Occipital lobe (tissue), 1 donor: ENCODE measurements at regions not wholly inside any gene's neighbourhood (a gene's known extent, or its start where the extent isn't known, plus 50 kb on each side); places are given as distances from the start of the nearest gene placed in this dataset.

Experiments used
- DNase-seq: peaks from one replicate; lab custom pipeline; 2025; lab: John Stamatoyannopoulos, UW

- no peak for DNase-seq
Measured at GRCh38 chr1:208298593-208299269, 54.5 kb upstream of the PLXNA2 start.

DNA sequence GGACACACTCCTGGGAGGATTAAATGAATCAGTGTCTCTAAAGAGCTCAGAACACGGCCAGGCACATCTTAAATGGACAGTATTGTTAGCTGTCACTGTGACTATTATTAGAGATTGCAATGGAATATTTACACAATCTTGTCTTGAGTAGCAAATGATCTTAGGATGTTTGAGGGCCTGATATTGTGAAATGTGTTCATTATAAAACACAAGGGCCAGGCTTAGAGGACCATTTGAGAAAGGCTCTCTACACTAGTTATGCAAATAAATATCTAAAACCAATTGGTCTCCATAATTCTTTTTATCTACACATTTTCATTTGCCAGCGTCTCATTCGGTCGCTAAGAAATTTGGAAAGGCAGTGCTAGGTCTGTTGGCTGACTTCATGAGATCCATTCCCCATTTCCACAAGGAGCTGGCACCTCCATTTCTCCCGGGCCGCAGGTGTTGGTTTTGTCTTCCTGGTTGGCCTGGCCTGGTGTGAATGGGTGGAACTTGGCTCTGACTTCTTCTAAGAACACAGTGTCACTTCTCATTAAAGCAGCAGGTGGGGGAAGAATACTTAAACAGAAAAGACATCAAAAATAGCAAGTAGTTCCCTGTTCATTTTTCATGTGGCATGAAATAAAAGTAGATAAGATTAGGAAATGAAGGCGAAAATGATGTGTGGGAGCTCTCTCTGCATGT lies 56.0 kb upstream of the PLXNA2 start:
- DNase-seq, result no peak

- no peak for DNase-seq
Measured at GRCh38 chr1:208302699-208303238, 58.6 kb upstream of the PLXNA2 start.

DNA sequence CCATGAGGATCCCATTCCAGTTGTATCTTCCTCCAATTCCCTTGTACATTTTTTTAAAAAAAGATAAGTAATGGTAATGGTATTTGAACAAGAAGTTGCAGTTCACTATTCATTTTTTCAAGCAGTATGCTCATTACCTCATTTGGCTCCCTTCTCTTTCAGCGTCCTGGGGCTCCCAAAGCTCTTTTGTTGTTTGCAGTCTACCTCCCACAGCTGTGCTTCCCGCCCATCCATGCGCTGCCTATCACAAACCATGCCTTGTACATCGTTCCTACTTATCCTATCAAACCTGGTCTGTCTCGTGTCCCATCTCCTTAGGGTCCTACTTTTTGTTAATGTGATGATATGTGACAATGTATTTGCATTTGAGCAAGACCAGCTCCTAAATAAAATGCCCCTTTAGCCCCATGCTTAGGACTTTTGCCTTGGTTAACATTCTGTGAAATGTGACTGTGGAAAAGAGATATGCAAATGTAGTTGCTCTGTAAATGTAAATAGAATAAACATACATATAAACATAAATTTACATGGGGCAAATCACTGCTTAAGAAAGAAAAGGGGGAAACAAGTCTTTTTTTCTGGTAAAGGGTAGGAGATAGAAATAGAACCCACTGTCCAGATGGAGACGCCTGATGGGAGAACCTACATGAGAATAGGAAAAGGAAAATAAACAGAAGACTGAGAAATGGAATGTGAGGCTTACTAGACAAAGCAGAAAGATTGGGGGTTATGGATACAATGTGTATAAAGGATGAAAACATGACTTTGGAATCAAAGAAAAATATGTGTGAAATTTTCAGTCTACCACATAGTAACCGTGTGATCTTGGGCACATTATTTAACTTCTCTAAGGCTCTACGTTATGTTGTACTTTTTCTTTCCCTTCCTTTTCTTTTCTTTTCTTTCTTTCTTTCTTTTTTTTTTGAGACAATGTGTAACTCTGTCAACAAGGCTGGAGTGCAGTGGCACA lies 59.8 kb upstream of the PLXNA2 start:
- no peak for DNase-seq

- DNase-seq, result no peak
Measured at GRCh38 chr1:208308221-208308620, 64.0 kb upstream of the PLXNA2 start.

GRCh38 chr1:208309771-208310170 lies 65.6 kb upstream of the PLXNA2 start:
- no peak for DNase-seq

- DNase-seq, result no peak
Measured at GRCh38 chr1:208312706-208313105, 68.5 kb upstream of the PLXNA2 start.

DNA sequence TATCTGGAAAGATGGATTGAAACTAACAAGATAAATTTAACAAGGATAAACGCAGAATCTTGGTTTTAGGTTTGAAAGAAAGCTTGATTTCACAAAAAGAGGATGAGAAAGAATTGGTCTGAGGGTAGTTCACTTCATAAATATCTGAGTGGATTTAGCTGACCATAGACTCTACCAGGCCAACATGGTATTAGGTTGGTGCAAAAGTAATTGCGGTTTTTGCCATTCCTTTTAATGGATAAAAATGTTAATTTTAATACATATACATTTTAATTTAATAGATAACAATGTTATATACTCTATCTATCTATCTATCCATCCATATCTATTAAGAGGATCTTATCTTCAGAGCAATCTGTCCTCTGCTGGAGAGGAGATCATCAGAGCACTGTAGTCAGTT lies 70.2 kb upstream of the PLXNA2 start:
- DNase-seq, result no peak

- DNase-seq, result no peak
Measured at GRCh38 chr1:208318150-208318734, 74.1 kb upstream of the PLXNA2 start.

- DNase-seq, result no peak
Measured at GRCh38 chr1:208324005-208324404, 79.8 kb upstream of the PLXNA2 start.

DNA sequence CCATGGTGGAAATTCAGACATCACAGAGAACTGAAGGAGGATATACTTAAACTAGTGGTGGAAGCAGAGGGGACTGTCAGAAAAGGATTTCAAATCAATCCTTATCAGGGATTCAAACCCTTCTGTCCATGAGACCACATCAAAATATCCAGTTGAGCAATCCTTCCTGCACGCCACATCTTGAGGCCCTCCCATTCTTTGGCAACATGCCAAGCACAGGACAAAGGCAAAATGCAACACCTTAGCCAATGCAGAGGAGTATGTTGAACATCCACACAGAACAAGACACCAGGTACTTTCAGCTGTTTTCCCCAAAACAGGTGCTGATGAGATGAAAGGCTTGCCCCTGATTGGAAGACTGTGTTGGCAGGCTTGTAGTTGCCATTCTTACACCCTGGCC lies 81.8 kb upstream of the PLXNA2 start:
- DNase-seq, result no peak

- no peak for DNase-seq
Measured at GRCh38 chr1:208329300-208329699, 85.1 kb upstream of the PLXNA2 start.

- DNase-seq, result no peak
Measured at GRCh38 chr1:208332036-208332773, 88.0 kb upstream of the PLXNA2 start.

DNA sequence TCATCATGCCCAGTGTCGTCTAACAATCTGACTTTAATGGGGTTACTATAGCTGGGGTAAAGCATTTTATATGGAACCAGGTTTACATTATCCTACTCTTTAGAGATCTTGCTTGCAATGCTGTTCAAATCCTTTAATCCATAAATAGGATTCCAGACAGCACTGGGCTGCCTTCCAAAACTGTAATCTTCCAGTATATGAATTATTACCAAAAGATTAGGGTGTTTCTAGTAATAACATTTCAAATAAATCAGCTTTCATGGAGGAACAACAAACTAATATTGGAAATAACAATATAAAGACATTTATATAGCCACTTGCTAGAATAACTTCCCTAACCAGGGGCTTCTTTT lies 88.6 kb upstream of the PLXNA2 start:
- no peak for DNase-seq

- no peak for DNase-seq
Measured at GRCh38 chr1:208333676-208334075, 89.5 kb upstream of the PLXNA2 start.

GRCh38 chr1:208335371-208336136 lies 91.4 kb upstream of the PLXNA2 start:
- no peak for DNase-seq

DNA sequence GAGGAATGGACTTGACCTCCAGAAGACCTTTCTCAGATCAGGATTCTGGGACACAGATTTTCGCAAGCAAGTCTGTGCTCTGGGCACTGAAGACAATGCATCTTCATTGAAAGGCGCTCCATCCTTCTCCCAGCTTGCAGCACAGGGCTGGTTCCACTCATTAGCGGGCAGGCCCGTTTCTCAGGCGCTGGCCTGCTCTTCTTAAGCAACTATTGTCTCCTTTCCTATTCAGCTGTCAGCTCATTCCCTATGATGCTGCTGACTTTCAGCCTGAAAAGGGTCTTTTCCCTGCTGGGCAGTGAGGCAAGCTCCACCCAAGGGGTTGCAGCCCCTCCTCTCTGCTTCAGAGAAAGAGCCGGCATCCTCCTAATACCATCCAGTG lies 91.9 kb upstream of the PLXNA2 start:
- no peak for DNase-seq

DNA sequence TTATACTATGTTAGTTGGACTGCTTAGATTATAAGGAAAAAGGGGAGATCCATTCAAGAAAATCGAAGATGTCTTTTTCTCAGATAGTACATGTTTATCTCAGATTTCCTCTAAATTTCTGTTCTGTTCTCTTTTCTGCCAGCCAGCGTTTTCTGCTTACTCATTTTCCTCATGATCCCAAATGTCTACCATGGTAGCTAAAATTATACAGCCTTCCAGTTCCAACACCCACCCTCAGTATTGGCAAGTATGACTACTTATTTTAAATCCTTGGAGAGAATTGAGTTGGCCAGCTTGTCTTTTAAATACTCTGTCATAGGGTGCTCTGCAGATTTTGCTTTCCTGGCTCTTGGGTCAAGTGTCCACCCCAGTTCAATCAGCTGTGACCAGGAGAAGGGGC lies 95.7 kb upstream of the PLXNA2 start:
- no peak for DNase-seq

GRCh38 chr1:208343226-208343625 lies 99.0 kb upstream of the PLXNA2 start:
- DNase-seq, result no peak

- no peak for DNase-seq
Measured at GRCh38 chr1:208344202-208344857, 100.1 kb upstream of the PLXNA2 start.
